Activated naive CD8-positive, alpha-beta T cell treated with anti-CD3 and anti-CD28 coated beads, Interleukin-2, amount 50 U/mL, for 16 hours (primary cell): ENCODE measurements at regions not wholly inside any gene's neighbourhood (a gene's known extent, or its start where the extent isn't known, plus 50 kb on each side); places are given as distances from the start of the nearest gene placed in this dataset.

Source experiments
- DNase-seq: peaks from one replicate; pipeline ENCODE4 v3.0.0-alpha.2; 2020; ENCODE audit warnings: low read depth, low spot score

DNA sequence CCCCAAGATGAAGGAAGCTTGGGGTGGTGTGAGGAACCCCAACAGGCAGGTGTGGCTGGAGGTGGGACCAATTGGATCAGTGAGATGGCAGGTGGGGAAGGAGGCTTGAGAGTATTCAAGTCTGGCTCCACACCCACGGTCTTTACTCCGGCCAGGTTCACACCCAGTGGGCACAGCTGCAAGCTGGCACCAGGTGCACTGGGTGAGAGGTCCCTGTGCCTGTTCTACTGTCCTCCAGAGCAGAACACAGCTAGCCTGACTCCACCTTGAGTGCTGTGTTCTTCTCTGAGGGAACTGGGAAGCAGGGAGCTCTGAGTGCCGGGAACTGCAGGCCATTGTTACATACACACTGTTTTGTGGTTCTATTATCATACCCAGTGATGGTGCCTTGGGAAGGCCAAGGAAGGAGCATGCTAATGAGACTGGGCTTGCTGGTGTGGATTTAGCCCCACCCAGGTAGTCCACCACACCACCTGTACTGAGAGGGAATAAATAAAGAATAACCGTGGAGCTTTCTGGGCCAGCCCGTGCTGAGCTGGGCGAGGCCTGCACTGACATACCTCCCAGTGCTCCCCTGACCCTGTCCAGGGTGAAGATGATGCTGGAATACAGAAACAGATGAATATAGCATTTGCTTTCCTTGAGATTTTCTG, 93.4 kb downstream of the ABHD5 start:
- no peak for DNase-seq

DNA sequence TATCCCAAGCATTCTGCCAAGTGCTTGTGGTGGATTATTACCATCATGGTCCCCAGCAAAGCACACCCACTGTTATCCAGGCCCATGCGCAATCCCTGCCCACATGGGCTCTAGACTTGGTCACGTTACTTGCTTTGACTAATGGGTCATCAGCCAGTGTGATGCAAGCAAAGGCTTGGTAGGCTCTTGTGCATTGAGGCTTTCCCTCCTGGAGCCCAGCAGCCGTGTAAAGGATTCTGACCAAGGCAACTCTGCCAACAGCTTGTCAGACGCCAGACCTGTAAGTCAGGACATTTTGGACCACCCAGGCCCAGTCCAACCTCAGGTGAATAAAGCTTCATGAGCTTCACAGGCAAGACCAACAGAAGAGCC, 93.9 kb downstream of the ABHD5 start:
- DNase-seq, result no peak

DNA sequence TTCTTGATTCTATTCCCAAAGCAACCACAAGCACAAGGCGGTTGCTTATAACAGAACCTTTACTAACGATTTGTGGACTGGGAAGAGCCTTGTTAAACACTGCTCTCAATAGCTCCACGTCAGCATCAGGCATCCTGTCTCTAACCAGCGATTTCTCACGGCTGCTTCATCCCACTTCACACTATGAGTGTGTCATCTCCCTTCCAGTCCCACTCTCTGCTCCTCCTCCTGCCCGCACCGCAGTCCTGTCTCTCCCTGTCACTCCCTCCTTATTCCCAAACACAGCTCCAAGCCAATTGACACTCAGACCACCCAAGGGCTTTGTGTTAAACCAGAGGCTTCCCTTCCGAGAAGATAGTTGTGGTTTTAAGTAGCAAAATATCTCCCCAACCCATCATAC, 94.8 kb downstream of the ABHD5 start:
- DNase-seq, result no peak

DNA sequence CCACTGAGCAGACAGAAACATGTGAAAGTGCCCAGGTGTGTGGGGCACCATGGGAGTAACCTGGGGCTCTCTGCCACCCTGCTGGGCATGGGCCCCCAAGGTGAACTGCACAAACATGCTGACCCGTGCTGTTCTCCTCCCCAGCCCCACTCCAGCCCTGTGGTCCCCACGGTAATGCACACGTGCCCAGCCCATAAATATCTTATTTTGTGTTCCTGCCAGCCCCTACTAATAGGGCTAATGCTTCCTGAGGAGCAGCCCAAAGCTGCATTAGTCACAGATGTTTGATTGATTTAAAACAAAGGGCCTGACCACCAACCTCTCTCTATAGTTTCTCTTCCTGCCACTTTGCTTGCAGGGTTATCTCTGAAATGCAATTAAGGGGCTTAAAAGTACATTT, 95.4 kb downstream of the ABHD5 start:
- DNase-seq, result no peak

DNA sequence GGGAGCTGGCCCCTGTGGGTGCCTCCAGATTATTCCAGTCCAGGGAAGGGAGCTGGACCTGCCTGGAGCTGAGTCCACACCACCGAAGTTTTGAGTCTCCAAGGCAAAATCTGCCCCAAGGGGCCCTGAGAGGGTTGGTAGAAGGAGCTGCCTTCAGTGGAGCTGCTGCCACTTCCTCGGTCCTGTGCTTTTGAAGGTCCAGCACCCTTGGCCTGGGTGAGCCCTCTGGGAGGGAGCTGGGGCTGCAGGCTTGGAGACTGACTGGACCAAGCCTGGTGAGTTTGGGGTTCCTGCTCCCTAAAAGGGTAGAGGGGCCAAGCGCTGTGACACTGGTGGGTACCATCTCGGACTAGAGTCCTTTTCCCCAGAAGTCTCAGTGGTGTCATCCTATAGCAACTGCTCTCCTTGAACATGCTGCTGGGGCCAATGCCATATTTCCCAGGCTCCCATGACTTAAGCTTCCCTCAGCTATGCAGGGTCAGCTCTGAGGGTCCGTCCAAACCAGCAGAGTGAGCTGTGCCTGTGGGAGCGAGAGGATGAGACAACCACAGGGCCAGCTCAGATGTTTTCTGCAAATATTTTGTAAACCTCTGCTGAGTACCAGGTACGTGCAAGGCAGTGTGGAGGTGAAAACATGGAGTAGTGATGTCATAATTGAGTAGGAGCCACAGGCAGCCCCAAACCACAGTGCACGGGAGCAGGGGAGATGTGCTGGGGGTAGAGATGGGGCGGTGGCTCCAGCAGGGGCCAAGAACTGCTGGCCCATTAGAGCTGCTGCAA, 96.0 kb downstream of the ABHD5 start:
- no peak for DNase-seq

DNA sequence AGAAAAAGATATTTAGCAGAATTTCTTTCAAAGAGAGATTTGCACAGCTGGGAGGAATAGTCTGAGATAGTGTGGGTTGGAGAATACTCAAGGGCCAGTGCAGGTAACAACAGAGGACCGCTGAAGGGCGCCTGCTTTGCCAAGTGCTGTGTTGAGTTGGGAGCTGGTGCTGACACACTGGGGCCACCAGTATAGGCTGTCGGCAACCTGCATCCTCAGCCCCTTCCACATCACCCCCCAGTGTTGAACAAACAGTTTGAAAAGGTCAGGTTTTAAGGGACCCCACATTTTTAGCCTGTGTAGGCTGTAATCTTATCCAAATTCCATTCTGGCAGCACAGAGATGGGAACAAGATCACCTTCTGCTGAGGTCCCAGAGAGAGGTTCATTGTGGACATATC, 96.6 kb downstream of the ABHD5 start:
- DNase-seq, result no peak

DNA sequence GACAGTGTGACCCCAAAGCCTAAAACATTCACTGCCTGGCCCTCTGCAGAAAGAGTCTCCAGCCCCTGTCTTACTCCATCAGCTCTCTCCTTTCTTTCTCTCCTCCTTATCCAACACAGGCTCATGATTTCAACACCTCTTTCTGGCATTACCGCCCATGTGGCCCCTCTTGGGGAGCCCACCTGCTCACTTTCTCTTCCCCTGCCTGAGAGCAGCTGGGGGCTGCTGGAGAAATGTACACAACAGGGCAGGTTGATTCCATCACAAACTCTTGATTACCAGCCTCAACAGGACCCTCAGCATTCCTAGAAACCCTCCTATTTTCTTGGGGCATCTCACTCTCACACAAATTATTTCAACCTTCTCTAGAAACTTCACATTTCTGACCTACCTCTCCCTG, 98.3 kb downstream of the ABHD5 start:
- no peak for DNase-seq

DNA sequence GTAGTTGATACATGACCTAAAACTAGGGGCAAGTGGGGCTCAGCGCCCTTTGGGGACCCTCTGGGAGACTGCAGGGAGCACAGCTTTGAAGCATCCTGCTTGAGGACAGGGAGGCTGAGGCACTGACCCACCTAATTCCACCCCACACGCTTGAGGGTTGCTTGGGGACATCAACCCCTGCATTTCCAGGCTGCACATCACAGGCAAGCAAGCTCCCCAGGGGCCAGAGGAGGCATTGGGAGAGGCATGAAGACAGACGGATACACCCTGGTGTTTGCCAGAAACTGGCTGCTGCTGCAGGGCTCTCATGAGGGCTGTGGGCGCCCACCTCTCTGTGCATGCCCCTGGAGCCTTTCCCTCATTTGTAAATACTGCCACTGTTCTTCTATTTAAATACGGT, 99.3 kb downstream of the ABHD5 start:
- DNase-seq, result no peak

DNA sequence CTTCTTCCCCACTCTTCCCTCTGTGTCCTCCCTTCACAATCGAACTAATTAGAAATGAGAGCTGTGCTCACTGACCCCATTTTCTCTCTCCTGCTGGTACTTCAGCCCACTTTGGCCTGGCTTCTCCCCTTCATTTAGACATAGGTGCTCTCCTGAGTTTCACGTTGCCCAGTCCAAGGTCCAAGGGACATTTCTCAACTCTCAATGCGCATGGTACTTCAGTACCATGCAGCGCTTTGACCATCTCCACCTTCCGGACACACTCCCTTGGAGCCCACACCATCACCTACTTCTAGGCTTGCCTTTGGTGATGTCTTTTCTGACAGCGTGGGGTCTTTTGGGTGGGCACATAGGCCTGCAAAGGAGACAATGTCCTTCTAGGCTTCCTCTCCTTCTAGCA, 99.7 kb downstream of the ABHD5 start:
- DNase-seq, result no peak

DNA sequence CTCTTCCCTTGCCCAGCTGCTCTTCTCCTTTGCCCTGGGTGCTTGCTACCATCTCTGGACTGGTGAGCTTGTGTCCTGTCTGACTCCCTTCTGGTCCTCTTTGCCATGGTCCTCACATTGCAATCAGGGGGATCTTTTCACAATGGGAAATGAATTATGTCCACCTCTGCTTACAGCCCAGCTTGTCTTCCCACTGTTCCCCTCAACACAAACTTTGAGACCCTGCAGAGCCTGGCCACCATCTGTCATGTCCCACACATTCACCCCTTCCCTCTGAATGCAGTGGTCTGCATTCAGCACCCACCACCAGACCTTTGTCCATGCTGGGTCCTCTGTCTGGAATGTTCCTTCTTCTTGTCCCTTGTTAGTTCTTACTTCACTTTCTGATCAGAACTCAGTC, 100.5 kb downstream of the ABHD5 start:
- no peak for DNase-seq

DNA sequence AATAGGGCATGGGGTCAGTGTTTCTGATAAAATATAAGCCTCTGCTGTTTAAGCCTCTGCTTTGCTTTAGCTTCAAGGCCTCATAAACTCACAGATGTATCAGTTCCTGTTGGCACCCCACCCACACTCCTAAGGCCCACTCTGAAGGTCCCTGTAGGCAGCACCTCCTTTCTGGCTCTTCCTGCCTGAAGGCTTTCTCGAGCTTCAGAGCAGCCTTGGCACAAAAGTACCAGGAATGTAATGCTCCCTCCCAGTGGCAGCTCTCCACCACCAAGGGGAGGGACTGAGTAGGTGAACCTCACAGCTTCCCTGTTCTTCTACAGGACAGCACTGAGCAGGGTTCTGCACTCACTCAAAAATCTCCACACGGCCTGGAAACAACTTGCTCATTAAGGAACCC, 102.2 kb downstream of the ABHD5 start:
- no peak for DNase-seq

DNA sequence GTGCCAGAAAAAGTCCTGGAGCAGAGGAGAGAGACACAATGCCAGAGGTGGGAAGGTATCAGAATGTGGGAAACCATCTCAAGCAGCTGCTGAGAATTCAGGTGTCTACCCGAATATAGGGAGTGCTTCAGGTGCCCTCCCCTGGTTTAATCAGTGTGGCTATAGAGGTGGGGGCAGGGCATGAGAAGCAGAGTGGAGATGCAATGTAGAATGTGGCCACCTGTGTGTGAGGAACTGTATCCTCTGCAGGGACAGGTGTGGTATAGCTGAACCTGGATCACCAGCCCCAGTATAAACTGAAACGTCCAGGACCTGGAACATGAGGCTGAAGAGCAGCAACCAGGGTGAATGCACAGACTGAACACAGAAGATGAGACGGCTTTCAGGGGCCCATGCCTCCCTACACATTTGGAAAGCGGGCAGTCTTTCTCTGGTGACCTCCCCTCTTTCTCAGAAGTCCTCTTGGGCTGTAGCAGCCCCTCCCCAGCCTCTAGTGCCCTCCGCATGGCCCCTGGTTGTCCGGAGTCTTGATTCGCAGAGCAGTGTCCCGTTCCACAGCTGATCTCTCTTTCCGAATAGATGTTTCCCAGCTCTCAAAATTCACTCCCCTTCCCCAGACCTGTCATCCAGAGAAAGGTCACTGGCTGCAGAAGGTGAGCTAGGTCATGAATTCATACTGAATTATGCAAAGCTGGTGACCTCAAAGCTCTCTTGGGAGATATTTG, 103.1 kb downstream of the ABHD5 start:
- DNase-seq, result no peak

DNA sequence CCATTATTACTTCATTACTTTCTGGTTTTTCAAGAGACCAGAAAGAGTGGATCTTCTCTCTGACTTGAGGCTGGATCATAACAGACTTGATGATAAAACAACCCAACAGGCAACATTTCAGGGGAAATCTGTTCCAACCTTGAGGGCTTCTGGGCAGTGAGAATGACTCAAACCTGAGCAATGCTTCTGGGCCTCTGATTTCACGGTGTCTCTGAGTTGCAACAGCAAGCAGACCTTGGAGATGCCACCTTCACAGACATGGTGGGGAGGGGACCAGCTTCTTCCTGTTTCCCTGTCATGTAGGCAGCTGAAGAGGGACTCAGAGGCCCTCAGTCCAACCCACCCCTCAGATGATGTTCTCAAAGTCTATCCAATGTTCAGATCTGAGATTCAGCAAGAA, 104.0 kb downstream of the ABHD5 start:
- DNase-seq, result no peak

DNA sequence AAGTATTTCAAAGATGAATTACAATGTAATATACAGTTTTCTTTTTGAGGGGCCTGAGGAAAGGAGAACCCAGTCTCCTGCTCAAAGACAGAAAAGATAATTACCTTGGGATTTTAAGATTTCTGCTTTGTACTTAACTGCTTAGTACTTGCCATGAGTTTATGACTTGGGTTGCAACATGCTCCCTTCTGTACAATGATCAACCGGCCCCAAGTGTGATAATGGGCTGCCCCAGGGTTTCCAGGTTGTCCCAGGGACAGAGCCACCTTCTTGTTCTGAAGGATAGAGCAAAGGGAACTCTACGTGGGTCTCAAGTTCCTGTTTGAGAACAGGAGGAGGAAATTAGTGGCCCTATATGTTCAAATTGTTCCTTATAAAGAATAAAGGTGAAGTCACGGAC, 104.8 kb downstream of the ABHD5 start:
- no peak for DNase-seq

DNA sequence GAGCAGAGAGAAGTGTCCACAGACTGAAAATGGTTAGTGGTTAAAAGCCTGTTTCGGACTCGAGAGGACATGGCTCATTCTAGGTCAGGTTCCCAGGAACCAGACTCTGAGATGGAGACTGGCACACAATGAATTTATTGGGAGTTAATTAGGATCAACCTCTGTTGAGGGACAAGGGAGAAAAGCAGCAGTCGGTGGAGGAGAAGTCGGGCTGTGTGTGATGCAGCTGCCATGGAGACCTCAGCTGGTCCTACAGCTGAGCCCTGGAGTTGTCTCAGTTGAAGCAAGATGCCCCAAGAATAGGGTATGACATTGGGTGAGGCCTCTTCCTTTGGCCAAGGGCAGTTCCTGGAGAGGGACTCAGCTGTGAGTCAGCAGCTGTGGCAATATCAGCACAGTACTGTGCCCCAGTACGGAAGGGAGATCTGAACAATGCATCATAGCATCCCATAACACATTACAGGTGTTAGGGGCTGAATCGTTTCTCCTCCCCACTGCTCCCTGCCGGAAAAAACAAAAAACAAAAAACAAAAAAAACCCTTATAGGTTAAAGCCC, 105.4 kb downstream of the ABHD5 start:
- no peak for DNase-seq

DNA sequence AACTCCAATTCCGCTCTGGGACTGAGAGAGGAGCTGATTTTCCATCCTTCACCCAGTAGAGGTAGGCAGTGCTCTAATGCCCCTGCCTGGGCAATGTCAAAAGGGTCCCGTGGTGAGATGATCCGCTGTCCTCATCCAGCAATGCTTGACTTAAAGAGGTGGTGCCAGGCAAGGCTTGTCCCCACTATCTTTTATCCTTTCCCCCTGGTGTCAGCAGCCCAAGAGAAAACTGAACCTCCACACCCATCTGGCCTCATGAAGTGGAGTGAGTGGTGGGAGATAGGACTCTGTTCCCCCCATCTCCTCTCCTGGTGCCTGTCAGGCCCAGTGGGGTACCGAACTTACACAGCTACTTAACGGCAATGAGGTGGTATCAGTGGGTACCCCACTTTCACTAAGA, 107.1 kb downstream of the ABHD5 start:
- DNase-seq, result no peak

DNA sequence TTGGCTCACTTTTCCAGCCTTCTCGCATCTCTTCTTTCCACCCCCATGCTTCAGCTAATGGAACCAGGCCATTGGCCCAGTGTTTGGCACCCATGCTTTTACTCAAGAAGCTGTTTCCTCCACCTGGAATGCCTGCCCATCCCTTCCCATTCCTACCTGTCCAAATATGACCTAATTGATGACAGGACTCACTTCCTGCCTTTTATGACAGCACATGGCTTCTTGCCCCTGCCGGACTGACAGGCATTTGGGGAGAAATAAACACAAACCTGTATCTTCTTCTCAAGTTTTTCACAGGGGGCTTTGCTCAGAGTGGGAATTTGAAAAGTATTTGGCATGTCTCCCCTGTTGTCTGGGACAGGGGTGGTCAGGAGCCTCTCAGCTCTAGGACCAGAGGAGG, 120.1 kb downstream of the ABHD5 start:
- no peak for DNase-seq

DNA sequence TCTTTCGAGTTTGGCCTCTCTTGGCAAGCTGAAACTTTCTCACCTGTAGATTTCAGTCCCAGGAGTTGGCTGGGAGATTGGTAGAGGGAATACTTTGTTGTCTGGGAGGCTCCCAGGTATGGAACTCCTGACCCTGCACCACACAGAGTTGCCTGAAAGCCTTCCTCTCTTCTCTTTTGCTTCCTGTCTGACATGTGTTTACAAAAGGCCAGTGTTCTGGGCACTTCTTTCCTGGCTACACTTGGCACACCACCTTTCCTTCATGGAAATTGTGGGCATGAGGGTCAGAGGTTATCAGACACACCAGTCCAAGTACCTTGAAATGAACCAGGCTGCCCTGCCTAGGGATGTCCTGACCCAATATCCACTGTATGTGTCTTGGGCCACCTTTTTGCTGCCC, 123.7 kb downstream of the ABHD5 start:
- DNase-seq, result no peak

DNA sequence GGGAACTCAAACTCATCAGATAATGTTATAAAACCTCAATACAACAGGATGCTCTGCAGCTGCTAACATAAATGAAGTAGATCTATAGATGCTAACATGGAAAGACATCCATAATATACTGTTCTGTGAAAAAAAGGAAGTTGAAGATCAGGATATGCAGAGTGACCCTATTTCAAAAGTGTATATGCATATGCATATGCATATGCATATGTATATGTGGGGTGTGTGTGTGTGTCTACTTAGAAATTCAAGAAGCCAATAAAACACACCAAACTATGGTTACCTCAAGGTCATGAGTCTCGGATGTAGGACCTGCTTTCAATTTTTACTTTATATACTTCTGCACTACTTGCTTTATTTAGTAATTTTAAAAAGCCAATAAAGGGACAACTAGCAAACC, 125.6 kb downstream of the ABHD5 start:
- DNase-seq, result no peak

DNA sequence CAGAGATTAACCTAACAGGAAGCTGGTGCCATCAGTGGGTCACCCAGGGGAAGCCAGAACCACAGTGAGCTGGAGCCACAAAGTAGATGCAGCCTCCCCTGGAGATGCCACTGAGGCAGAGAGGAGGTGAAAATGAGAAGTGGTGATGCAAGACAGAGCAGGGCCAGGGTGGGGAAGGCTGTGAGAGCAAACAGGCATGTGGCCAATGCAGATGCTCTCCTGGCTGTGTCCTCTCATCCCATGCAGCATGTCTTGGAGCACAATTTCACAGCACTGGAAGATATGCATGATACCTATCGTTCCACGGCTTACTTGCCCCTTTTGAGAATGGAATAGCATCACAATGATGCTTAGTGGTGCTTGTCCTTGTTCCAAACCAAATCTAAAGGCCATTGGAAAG, 126.3 kb downstream of the ABHD5 start:
- no peak for DNase-seq

DNA sequence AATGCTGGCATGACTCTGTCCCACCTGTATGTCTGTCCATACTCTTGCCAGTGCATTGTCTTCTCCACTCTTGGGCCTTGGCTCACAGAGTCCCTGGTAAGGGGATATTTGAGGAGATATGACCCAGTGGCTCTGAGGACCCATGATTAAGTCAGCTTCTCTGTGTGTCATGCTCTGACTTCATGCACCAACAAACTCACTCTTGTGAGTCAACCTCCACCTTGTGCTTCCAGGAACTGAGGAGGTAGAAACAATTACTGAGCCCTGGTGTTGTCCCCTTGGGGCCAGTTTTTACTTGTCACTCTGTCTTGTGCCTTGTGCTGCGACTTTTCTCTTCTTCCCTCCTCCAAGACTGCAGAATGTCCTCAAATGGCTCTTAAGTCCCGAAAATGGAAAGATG, 127.1 kb downstream of the ABHD5 start:
- no peak for DNase-seq

DNA sequence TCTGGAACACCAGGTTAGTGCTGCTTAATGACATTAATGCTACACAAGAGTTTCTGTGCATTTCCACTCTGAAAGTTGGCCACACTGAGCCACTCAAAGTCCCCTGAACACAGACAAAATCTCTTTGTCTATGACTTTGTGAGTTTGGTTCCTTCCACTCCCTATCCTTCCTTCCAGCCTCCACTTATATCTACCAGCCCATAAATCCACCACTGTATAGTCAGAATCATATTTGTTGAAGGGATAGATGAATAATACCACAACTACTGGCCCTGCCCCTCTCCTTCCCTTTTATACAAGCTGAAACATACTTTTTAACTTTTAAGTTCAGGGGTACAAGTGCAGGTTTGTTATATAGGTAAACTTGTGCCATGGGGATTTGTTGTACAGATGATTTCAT, 127.5 kb downstream of the ABHD5 start:
- DNase-seq, result no peak
